PC-3 (cell line): ENCODE measurements at regions not wholly inside any gene's neighbourhood (a gene's known extent, or its start where the extent isn't known, plus 50 kb on each side); places are given as distances from the start of the nearest gene placed in this dataset.

Source experiments
- EZH2 ChIP-seq: fragments of 300-600 bp; sonication (generic); IDR thresholded peaks from one replicate; pipeline ENCODE4 v1.6.1; 2017; ENCODE audit warnings: antibody characterized with exemption, mild to moderate bottlenecking, low read length; ENCODE audit not compliant: unreplicated experiment
- EZH2phosphoT487 ChIP-seq: fragments of 300-600 bp; sonication (generic); IDR thresholded peaks from 2 replicates; pipeline ENCODE4 v1.6.1; 2018; ENCODE audit warnings: mild to moderate bottlenecking, antibody characterized with exemption, low read length, borderline replicate concordance
- TF ChIP-seq, protein P1 (sequence below): fragments of 300-600 bp; sonication (generic); conservative IDR thresholded peaks from 2 replicates; pipeline ENCODE4 v1.5.1; 2017; ENCODE audit warnings: antibody characterized with exemption, low read depth, mild to moderate bottlenecking, low read length

DNA sequence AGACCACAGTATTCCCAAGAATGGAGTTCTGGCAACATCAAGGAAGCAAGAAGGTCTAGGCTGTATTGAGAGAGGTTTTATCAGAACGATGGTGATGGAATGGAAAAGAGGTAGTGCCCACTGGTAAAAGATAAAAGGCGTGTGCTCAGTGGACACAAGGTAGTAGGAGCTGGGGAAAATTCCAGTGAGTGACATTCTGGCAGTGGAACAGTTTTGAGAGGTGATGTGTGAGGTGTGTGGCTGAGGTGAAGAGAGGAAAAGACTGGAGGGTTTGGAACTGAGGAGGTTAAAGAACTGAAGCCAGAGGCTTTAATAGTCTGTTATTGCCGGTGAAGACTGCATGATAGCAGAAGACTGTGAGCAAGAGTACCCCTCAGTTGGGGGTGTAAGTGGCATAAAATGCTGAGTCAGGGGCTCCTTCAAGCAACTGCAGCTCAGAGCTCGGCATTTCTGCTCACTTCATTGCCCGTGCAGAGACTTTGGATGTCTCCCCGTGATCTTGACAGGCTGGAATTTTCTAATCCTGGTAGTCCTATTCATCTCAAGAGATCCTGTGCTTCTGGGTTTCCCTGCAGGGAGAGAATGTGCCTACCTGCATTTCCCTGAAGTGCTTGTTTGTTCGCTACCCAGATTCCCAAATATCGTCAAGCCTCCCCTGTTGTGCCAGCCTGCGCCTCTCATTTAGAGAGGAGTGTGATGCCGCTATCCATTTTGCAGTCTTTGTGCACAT lies 191.0 kb downstream of the SATB1 start:
- TF ChIP-seq, protein P1, sequence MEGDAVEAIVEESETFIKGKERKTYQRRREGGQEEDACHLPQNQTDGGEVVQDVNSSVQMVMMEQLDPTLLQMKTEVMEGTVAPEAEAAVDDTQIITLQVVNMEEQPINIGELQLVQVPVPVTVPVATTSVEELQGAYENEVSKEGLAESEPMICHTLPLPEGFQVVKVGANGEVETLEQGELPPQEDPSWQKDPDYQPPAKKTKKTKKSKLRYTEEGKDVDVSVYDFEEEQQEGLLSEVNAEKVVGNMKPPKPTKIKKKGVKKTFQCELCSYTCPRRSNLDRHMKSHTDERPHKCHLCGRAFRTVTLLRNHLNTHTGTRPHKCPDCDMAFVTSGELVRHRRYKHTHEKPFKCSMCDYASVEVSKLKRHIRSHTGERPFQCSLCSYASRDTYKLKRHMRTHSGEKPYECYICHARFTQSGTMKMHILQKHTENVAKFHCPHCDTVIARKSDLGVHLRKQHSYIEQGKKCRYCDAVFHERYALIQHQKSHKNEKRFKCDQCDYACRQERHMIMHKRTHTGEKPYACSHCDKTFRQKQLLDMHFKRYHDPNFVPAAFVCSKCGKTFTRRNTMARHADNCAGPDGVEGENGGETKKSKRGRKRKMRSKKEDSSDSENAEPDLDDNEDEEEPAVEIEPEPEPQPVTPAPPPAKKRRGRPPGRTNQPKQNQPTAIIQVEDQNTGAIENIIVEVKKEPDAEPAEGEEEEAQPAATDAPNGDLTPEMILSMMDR, result no peak
- TF ChIP-seq EZH2 (no peak), EZH2phosphoT487 (no peak)
